HG02678 (cell line): ENCODE measurements at regions not wholly inside any gene's neighbourhood (a gene's known extent, or its start where the extent isn't known, plus 50 kb on each side); places are given as distances from the start of the nearest gene placed in this dataset.

Experiments used
- ATAC-seq: cut with Tn5 transposase; IDR thresholded peaks from one replicate; pipeline ENCODE4 v1.9.1; 2021; ENCODE audit warnings: mild to moderate bottlenecking, moderate library complexity; ENCODE audit not compliant: unreplicated experiment

DNA sequence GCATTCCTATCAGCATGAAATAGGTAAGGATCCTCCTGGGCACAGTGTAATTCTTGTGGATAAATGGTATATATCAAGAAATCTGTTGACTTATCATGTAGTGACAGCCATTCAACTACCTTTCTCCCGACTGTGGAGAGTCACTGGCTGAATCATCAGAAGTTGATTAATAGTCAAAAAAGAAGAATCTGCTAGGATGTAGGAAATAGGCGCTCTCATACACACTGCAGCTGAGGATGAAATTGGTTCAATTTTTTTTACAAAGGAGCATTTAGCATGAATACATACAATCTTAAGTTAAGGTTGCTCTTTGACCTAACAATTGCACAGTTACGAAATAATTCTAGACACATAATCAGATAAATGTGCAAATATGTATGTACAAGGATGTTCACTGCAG is 486.8 kb downstream of the ADGRL2 start:
- no peak for ATAC-seq

DNA sequence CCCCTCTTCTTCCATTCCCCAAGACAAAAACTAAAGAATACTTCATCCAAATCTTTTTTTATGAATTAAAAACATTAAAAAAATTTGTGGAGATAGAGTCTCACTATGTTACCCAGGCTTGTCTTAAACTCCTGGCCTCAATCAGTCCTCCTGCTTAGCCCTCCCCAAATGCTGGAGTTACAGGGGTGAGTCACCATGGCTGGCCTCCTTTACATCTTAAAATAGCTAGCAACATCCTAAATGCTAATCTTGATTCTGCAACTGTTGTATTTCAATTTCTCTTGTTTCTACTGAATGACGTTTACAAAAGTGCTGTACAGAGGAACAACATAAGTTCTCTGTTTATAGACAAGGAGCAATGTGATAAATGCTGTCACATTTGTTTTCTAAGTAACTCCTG is 483.5 kb downstream of the ADGRL2 start:
- no peak for ATAC-seq

DNA sequence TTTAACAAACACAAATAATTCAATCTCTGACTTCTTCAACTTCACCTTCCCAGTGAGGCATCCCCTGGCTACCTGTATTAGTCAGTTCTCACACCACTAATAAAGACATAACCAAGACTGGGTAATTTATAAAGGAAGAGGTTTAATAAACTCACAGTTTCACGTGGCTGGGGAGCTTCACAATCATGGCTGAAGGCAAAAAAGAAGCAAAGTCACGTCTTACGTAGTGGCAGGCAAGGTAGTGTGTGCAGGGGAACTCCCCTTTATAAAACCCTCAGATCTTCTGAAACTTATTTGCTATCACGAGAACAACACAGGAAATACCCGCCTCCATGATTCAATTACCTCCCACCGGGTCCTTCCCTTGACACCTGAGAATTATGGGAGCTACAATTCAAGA is 478.5 kb downstream of the ADGRL2 start:
- ATAC-seq, result no peak

DNA sequence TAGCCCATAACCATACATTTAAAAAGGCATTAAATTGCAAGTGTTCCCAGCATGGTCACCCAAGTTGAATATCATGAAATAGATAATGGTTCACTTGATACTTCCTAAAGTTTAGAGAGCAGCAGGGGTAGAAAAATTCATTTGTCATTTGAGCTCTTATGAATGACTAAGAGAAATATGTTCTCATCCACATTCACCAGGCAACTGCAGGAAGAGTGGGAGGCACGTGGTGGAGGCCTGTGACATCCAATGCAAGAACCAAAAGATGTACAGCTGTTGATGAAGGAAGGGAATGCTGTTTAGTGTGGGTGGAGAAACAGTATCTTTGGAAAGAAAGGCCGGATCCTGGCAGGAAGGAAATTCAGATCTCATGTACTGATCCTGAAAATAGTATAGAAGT is 473.1 kb downstream of the ADGRL2 start:
- ATAC-seq, result no peak

DNA sequence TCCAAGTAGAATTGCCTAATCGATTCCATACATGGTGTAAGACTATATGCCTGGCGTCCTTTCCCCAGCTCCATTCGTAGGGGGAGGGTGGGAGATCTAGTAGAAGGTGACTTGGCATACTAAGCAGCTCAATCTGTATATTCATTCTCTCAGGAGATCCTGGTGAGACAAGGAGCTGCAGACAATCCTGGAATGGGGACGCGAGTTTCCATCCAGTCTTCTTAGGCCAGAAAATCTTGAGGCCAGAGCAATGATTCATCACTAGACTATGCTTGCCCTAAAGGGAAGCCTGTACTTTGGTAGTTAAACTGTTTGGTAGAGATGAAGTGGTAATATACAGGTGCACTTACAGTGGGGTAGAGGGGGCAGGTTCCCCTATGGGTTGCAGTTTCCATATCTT is 468.7 kb downstream of the ADGRL2 start:
- no peak for ATAC-seq

DNA sequence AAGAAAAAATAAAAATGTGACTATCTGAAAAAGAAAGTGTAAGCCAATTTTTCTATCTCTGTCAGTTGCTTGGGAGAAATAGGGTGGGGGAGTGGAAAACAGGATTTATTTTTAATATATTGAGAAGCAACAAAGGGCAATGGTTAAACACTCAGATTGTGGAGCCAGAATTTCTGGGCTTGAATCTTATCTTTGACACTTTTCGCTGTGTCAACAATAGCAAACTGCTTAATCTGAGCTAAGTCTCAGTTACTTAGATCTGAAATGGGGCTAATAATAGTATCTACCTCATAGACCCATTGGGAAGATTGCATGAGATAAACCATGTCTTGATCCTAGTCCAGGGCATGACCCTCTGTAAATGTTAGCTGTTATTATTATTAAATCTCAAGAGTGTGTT is 468.1 kb downstream of the ADGRL2 start:
- no peak for ATAC-seq

DNA sequence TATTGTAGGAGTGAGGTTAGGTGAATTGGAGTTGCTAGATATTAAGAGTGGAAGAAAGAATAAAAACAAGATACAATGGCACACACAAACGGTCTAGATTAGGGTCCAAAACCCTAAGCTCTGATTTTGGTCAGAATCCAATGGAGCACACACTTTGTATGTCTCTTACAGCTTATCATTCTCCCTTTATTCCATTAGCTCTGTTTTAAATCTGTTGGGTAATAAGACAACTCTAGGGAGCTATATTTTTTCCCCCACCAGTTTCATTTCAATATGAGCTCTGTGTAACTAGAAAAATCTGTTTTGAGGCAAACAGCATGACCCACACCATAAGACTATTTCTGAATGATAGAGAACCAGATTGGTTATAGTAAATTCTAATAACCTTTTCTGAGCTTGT is 465.6 kb downstream of the ADGRL2 start:
- no peak for ATAC-seq

DNA sequence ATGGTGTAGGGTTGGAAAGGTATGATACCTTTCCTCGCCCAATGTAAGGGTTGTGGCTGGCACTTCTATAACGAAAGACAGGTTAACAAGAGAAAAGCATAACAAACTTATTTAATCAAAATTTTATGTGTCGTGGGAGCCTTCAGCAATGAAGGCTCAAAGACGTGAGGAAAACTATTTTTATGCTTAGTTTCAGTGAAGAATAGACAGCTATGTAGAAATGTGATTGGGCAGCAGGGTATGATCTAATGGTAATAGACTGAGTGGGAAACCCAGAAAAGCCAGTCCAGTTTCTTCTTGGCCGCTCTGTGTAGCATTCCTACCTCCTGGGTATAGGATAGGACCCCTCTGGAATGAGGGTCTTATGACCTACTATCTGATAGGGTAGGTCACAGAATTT is 464.7 kb downstream of the ADGRL2 start:
- no peak for ATAC-seq

DNA sequence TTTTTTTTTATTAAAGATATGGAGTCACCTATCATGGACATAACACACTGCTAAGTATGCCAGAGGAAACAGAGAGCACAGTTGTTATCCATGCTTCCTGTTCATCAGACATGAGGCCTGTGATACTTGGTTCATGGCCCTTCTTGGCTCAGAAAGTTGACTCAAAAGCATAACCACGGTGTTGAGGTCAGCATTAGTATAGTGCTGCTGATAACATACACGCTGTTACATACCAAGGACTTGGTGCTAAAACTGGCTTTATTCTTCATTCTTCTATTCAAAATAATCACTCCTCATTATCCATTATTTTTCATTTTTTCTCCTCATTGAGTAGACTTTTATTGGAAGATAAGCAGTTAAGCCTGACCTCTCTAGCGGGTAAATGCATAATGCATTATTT is 464.1 kb downstream of the ADGRL2 start:
- ATAC-seq, result no peak

DNA sequence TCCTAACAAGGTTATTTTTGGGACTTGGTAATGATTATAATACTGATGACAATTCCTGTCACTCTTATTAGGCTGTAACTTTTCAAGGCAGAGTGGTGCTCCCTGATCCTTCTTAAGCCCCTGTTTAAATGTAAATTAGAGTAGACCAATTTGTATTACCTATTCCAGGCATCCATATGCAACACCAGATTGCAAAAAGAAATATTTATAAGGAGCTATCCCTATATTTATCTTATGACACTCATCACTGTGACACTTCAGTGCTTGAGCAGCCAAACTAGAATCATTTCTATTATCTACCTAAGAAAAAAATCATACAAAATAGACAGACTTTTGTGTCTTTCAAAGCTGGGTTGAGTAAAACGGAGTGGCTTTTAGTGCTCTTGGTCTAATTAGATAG is 462.7 kb downstream of the ADGRL2 start:
- no peak for ATAC-seq

DNA sequence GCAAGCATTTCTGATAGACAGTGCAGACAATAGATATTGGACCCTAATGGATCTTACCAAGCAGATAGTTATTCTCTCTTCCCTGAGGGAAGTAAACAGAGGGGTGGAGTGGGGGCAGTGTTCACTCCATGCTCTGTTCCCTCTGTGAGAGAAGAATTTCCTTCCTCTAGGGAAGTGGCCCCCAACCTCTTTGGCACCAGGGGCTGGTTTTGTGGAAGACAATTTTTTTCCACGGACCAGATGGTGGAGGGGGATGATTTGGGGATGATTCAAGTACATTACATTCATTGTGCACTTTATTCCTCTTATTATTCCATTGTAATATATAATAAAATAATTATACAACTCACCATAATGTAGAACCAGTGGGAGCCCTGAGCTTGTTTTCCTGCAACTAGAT is 459.9 kb downstream of the ADGRL2 start:
- no peak for ATAC-seq

DNA sequence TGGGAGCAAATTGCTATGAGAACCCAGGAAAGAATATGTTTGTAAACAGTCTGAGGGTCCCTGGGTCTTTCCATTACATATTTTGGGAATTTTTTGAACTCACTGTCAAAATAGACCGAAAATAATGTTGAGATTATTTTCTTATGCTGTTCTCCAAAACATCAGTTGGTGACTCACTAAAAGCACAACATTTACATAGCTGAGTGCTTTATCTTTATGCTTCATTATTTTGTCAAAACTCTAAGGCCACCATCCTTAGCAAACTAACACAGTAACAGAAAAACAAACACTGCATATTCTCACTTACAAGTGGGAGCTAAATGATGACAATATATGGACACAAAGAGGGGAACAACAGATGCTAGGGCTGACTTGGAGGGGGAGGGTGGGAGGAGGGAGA is 459.3 kb downstream of the ADGRL2 start:
- no peak for ATAC-seq

DNA sequence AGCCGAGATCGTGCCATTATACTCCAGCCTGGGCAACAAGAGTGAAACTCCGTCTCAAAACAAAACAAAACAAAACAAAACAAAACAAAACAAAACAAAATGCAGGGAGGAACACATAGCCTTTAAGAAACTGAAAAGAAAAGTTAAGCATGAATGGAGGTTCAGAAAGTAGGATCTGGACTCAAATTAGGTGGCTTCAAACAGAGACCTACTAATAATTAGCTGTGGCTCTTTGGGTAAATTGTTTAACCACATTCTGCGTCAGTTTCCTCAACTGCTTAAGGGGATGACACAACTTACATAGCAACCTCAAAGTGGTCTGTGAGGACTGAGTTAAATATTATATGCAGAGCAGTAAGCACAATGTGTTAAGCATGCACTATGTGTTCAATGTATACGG is 458.2 kb downstream of the ADGRL2 start:
- ATAC-seq, result no peak

DNA sequence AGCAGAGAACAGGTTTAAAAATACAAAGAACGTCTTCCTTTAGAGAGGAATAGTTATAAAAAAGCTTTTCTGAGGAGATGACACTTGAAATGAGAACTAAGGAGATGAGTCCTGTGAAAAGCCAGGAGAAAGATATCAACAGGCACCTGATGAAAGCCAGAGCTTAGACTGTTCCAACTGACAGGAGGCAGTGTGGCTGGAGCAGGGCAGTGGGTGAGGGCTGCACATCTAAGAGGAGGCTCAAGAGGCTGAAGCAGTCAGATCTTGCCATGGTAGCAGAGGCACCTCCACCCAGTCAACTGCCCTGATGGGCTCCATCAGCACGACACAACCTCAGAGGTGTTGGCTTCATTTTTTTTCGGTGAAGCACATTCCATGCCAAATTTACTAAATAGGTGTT is 445.3 kb downstream of the ADGRL2 start:
- ATAC-seq, result no peak

DNA sequence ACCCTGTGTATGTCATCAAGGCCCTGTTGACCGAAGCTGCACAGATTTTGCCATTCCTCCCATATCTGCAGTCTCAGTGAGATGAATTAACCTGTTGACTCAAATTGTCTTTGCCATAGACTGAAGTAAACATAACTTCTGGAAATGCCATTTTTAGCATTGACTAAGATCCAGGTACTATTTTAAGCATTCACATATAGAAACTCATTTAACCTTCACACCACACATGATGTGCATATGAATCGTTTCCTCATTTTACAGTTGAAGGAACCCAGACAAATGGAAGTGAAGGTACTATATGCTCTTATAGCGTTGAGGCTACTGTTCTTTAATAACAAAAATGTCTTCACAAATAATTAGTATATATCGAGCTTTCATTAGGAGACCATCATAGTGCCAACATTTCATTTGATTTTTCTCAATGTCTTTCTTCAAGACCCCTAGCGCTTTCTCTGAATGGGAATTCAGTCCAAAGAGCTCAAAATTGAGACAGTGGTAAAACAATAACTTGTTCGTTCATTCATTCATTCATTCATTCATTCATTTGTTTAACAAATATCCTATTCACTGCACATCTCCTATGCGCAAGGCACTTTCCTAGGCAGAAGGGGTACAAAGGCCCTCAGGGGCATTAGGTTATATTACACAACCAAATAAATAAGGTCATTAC is 444.7 kb downstream of the ADGRL2 start:
- ATAC-seq, result no peak

DNA sequence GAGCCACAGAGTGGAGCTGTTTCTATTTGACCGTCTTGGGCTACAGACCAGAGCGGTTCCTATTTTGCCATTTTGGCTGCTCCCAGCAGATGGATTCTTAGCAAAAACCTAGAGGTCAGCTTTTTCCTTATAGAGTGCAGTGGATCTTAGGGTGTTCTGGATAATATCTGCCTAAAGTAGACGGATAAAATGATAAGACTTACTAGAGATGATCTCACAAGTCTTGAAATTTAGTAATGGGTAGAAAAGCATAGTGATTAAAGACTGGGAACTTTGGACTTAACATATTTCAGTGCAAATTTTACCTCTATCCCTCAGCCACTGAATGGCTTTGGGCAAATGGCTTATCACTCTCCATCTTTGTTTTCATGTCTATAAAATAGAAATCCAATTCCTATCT is 439.8 kb downstream of the ADGRL2 start:
- ATAC-seq, result no peak

DNA sequence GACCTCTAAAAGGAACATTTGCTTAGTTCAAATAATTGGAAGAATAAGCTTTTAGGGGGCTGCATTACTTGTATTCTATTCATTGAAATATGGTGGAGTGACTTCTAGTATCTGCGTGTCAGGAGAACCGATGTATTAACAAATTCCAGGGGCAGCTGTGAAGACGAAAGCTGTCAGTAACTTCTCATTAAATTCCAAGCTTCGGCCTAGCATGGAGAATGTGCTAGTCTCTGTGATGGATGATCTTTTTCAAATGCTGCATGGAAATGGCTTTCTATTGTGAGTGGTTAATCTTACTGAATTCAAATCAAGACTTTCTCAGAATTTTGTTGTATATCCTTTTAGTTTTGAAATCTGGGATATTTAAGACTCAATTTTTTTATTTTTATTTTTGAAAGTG is 429.9 kb downstream of the ADGRL2 start:
- no peak for ATAC-seq

DNA sequence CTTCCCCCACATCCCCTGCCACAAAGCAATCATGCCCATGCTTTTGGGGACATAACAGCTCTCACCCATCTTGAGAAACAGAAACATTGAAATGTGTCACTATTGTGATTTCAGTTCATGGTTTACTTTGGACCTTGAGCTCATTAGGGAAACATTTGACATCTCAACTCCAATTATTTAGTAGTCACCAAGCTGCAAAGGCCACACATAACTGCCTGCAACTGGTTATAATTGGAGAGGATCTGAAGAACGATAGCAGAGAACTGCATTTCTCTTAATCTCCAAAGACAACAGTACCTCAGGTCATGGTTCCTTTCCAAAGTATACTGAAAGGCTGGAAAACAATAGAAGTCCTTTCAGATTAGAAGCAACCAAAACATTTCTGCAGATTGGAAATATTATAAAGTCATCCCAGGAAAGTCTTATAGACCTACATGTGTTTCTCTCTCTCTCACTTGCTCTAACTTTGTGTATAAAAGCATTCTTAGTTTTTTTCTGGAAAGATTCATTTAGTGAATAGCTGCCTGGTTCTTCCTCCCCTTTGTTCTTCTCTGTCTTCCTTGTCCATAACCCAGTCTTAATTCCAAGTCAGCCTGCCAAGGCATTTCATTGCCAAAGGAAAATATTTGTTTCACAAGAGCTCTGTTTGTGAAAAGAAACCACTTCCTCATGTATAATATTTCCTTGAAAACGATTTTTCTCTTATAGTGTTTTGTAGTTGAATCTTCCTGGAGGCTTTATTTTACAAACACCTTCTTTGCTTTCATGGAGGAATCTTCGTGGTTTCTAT is 426.8 kb downstream of the ADGRL2 start:
- ATAC-seq, result no peak

DNA sequence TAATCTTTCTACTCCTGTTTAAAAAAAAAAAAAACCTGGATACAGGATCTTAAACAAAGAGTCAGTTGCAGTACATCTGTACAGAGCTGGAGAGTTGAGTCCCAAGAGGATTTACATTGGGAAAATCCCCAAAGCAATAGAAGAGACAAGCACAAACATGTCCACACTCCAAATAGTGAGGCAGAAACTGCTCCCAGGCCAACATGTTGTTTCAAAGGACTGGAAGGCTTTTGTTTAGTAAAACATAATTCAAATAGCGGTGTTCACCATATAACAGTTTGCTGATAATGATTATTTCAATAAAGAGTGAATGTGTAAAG is 425.4 kb downstream of the ADGRL2 start:
- no peak for ATAC-seq

DNA sequence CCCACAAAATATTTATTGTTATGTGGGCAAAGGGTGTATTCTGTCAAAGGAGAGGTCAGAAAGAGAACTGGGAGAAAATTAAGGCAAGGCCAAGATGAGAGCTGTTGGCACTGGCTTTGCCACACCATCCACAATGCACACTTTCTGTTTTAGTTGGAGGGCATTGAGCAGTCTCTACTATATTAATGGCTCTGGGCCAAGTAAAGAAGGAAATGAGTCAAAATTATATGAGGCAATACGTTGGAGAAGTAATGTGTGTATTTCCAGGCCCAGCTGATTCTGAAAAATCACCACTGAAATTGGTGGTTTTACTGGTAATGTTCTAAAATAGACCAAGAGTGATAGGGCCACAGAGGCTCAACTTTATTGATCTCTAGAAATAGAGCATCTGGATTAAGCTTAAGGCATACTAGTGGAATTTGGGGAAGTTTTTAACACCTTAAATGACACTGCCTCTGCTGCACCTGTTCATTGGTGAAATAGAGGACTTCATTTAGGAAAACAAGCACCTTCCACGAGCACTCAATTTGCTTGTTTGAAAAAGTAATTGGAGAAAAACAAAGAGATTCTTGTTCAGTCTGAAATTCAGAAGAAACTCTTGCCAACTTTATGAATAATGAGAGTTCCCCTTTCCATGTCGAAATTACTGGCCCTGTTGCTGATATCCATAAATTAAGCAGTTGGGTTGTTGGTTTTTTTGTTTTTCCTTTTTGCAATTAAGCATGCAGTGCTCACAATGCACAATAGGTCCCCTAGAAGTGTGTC is 424.9 kb downstream of the ADGRL2 start:
- peak; percentile 71 for ATAC-seq

DNA sequence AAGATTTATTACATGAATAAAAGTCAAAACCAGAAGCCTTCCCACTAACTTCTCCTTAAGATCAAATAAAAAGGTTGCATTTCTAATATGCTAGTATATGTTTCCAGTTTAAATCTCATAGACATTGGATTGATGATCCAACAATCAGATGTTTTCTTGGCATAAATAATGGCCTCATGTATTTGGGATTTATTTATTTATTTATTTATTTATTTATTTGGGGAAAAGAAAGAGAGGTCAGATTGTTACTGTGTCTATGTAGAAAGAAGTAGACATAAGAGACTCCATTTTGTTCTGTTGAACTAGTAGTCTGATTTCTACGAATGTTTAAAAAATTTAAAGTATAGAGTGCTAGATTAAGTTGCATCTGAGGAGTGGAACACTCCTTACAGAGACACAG is 422.4 kb downstream of the ADGRL2 start:
- ATAC-seq, result no peak

DNA sequence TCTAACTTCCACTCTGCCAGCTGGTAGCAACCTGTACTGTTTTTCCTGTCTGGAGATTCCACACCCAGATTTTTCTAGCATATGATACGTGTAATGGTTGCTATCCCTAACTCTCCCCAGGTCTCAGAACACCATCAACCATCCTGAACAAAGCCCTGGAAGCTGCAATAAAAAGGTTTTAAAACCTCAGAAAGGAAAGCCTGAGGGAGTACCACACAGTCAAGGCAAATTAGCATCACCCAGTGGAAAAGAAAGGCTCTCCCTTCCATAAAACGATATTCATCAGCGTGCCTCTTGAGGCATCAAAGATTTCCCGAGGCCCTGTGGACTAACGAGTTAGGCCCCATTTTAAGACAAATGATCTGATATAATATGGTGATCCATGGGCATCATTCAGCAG is 421.0 kb downstream of the ADGRL2 start:
- ATAC-seq, result no peak
